Keratinocyte (primary cell): ENCODE measurements at regions not wholly inside any gene's neighbourhood (a gene's known extent, or its start where the extent isn't known, plus 50 kb on each side); places are given as distances from the start of the nearest gene placed in this dataset.

Experiments used
- DNase-seq: peaks from one replicate; pipeline ENCODE4 v3.0.0-alpha.2; 2011; ENCODE audit warnings: low read depth, missing footprints, low spot score
- FAIRE-seq: peaks from 2 replicates; lab custom pipeline; 2011; peaks lifted over from hg19 to GRCh38; lab: Jason Lieb, UNC
- H2AFZ ChIP-seq: 2 replicates; pipeline ENCODE4 v1.6.0; 2012; ENCODE audit warnings: low read length, control low read depth, inconsistent platforms; ENCODE audit not compliant: control insufficient read depth
- H3K27ac ChIP-seq: 2 replicates; pipeline ENCODE4 v1.5.1; 2011; ENCODE audit warnings: low read length; ENCODE audit not compliant: control insufficient read depth, insufficient read depth
- H3K27me3 ChIP-seq: 3 replicates; pipeline ENCODE4 v1.6.0; 2011; ENCODE audit warnings: low read length; ENCODE audit not compliant: control insufficient read depth, insufficient read depth; ENCODE audit errors: extremely low read depth
- H3K36me3 ChIP-seq, 2 experiments: 2 replicates in 1 of 2; 3 replicates in 1 of 2; pipeline ENCODE4 v1.5.1; 2011; ENCODE audit warnings: low read length in 2 of 2, mild to moderate bottlenecking in 1 of 2; ENCODE audit not compliant: control insufficient read depth in 2 of 2, insufficient read depth in 2 of 2; ENCODE audit errors: extremely low read depth in 1 of 2
- H3K4me1 ChIP-seq: 3 replicates; pipeline ENCODE4 v1.5.1; 2011; ENCODE audit warnings: low read length; ENCODE audit not compliant: control insufficient read depth, insufficient read depth; ENCODE audit errors: extremely low read depth
- H3K4me2 ChIP-seq: 3 replicates; pipeline ENCODE4 v1.6.0; 2011; ENCODE audit warnings: low read depth, low read length; ENCODE audit not compliant: control insufficient read depth, insufficient read depth; ENCODE audit errors: extremely low read depth
- H3K4me3 ChIP-seq, 3 experiments: fragments of 200-600 bp in 1 of 3; sonication (generic) in 1 of 3; 2 replicates in 2 of 3; 3 replicates in 1 of 3; pipeline ENCODE4 v1.5.1; 2011 to 2016; ENCODE audit warnings: low read length in 3 of 3, mild to moderate bottlenecking in 3 of 3, control low read depth in 2 of 3, inconsistent platforms in 1 of 3, low read depth in 1 of 3, mixed read lengths in 1 of 3, mixed run types in 1 of 3, moderate library complexity in 1 of 3; ENCODE audit not compliant: control insufficient read depth in 2 of 3, insufficient read depth in 2 of 3; ENCODE audit errors: extremely low read depth in 1 of 3
- H3K79me2 ChIP-seq: 2 replicates; pipeline ENCODE4 v1.6.0; 2012; ENCODE audit warnings: low read length; ENCODE audit not compliant: control insufficient read depth, insufficient read depth
- H3K9ac ChIP-seq: 3 replicates; pipeline ENCODE4 v1.6.0; 2011; ENCODE audit warnings: low read length; ENCODE audit not compliant: control insufficient read depth, insufficient read depth; ENCODE audit errors: extremely low read depth
- H3K9me1 ChIP-seq: 3 replicates; pipeline ENCODE4 v1.6.0; 2011; ENCODE audit warnings: low read length; ENCODE audit not compliant: control insufficient read depth, insufficient read depth; ENCODE audit errors: extremely low read depth
- H3K9me3 ChIP-seq: 2 replicates; pipeline ENCODE4 v1.5.1; 2012; ENCODE audit warnings: low read depth, low read length; ENCODE audit not compliant: control insufficient read depth
- H4K20me1 ChIP-seq: 3 replicates; pipeline ENCODE4 v1.6.0; 2011; ENCODE audit warnings: low read length; ENCODE audit not compliant: control insufficient read depth, insufficient read depth; ENCODE audit errors: extremely low read depth
- EZH2 ChIP-seq: IDR thresholded peaks from one replicate; pipeline ENCODE4 v1.6.1; 2012; ENCODE audit warnings: inconsistent platforms, mild to moderate bottlenecking, low read length, moderate library complexity
- dilution Hi-C: fragments of 300-500 bp; cut with MboI; formaldehyde crosslinking; loops from one replicate; pipeline ENCODE4 v1.7.0; 2020; ENCODE audit warnings: low sequenced_read_pairs; ENCODE audit not compliant: extremely low pct_ligation_motif_present
- TF ChIP-seq, protein P1 (sequence below), 3 experiments: IDR thresholded peaks in 1 of 3; conservative IDR thresholded peaks in 1 of 3; optimal IDR thresholded peaks in 1 of 3; 2 replicates in 2 of 3; 3 replicates in 1 of 3; pipeline versions ENCODE3 to v1.5.1; 2011; ENCODE audit warnings: low read length in 3 of 3, mild to moderate bottlenecking in 3 of 3, moderate library complexity in 2 of 3, control low read depth in 1 of 3, inconsistent platforms in 1 of 3; ENCODE audit not compliant: insufficient read depth in 2 of 3; ENCODE audit errors: extremely low read depth in 1 of 3

DNA sequence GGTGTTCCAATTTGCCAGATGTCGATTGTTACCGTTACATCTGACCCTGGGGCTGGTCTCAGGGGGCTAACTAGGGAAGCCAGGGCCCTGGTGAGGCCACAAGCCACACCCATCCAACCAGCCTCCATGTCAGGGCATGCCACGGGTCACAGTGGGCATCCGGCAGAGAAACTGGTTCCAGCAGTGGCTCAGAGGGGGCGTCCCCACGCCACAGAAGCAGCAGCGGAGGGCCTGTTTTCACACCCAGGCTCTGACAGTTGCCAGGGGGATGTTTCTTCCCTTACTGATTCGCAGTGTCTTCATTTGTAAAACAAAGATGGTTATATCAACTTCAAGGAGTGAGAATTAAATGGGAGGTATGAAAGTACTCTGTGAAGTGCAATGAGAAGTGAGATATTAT lies 75.0 kb upstream of the COX20 start:
- no peaks in the 10 kb centered on the region for H4K20me1 ChIP-seq
- no peak for TF ChIP-seq EZH2
- TF ChIP-seq, protein P1, sequence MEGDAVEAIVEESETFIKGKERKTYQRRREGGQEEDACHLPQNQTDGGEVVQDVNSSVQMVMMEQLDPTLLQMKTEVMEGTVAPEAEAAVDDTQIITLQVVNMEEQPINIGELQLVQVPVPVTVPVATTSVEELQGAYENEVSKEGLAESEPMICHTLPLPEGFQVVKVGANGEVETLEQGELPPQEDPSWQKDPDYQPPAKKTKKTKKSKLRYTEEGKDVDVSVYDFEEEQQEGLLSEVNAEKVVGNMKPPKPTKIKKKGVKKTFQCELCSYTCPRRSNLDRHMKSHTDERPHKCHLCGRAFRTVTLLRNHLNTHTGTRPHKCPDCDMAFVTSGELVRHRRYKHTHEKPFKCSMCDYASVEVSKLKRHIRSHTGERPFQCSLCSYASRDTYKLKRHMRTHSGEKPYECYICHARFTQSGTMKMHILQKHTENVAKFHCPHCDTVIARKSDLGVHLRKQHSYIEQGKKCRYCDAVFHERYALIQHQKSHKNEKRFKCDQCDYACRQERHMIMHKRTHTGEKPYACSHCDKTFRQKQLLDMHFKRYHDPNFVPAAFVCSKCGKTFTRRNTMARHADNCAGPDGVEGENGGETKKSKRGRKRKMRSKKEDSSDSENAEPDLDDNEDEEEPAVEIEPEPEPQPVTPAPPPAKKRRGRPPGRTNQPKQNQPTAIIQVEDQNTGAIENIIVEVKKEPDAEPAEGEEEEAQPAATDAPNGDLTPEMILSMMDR (optimal IDR thresholded peaks at IDR 0.05 in 1 of 3, IDR thresholded peaks at IDR 0.05 in 1 of 3, conservative IDR thresholded peaks at IDR 0.05 in 1 of 3; ENCODE audit: extremely low read depth in 1 of 3, insufficient read depth in 2 of 3, low read length in 3 of 3), result no peak
- dilution Hi-C loops, result no loop called here
- H3K79me2 ChIP-seq, result no peaks in the 10 kb centered on the region
- no peaks in the 10 kb centered on the region for H3K36me3 ChIP-seq
- H3K4me3 ChIP-seq, result no peak overlapping the region
- no peaks in the 10 kb centered on the region for H3K4me1 ChIP-seq
- no peak overlapping the region for H3K9ac ChIP-seq
- no peaks in the 10 kb centered on the region for H3K9me1 ChIP-seq
- H2AFZ ChIP-seq, result no peak overlapping the region
- H3K27ac ChIP-seq, result no peak overlapping the region
- DNase-seq (no peak), FAIRE-seq (no peak)
- no peaks in the 10 kb centered on the region for H3K27me3 ChIP-seq
- H3K9me3 ChIP-seq, result no peaks in the 10 kb centered on the region
- no peak overlapping the region for H3K4me2 ChIP-seq

DNA sequence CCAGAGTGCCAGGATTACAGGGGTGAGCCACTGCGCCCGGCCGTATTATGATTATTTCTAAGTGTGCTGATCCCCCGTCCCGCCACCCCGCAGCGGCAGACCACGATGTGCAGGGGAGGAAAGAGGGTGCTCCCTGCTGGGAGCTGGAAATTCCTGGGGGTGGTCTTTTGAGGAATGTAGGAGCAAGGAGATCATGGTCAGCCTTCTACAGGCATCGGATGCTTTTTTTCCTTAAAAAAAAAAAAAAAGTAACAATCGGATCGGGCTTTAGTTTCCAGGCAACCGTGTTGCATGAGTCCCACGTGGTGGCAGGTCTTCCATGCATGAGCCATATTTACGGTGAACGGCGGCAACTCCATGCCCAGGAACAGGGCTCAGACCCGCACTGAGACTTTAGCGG lies 74.2 kb upstream of the COX20 start:
- no peaks in the 10 kb centered on the region for H3K9me1 ChIP-seq
- FAIRE-seq, result no peak
- no peak overlapping the region for H3K9ac ChIP-seq
- no peak overlapping the region for H3K4me3 ChIP-seq
- no peak overlapping the region for H3K4me2 ChIP-seq
- H2AFZ ChIP-seq, result no peak overlapping the region
- DNase-seq, result no peak
- dilution Hi-C loops, result no loop called here
- H3K27ac ChIP-seq, result no peak overlapping the region
- no peaks in the 10 kb centered on the region for H3K9me3 ChIP-seq
- H3K4me1 ChIP-seq, result no peaks in the 10 kb centered on the region
- no peaks in the 10 kb centered on the region for H3K36me3 ChIP-seq
- H4K20me1 ChIP-seq, result no peaks in the 10 kb centered on the region
- H3K79me2 ChIP-seq, result no peaks in the 10 kb centered on the region
- TF ChIP-seq, protein P1 (optimal IDR thresholded peaks at IDR 0.05 in 1 of 3, IDR thresholded peaks at IDR 0.05 in 1 of 3, conservative IDR thresholded peaks at IDR 0.05 in 1 of 3; ENCODE audit: extremely low read depth in 1 of 3, insufficient read depth in 2 of 3, low read length in 3 of 3), result no peak
- TF ChIP-seq EZH2, result no peak
- H3K27me3 ChIP-seq, result no peaks in the 10 kb centered on the region
